Breast epithelium (tissue), 4 donors: ENCODE measurements at regions not wholly inside any gene's neighbourhood (a gene's known extent, or its start where the extent isn't known, plus 50 kb on each side); places are given as distances from the start of the nearest gene placed in this dataset.
A peak's percentile ranks its signal among the peaks of the same experiment; 100 is the strongest.

Experiments used
- DNase-seq, 2 donors: peaks; one replicate each; pipeline ENCODE4 v3.0.0-alpha.2; 2019; ENCODE audit warnings: low spot score in 2 of 2
- H3K27ac ChIP-seq, 2 donors: fragments of 200-600 bp; sonication (generic) in 1 of 2; one replicate each; pipeline ENCODE4 v1.5.1; 2016 to 2019; ENCODE audit warnings: mild to moderate bottlenecking in 1 of 2
- H3K27me3 ChIP-seq, 2 donors: fragments of 200-600 bp; sonication (generic) in 1 of 2; one replicate each; pipeline versions ENCODE4 v1.5.1 to v1.6.0; 2017 to 2019; ENCODE audit warnings: control low read depth in 1 of 2, mild to moderate bottlenecking in 1 of 2
- H3K36me3 ChIP-seq: fragments of 200-600 bp; one replicate; pipeline ENCODE4 v1.5.1; 2019
- H3K4me1 ChIP-seq, 2 donors: fragments of 200-600 bp; sonication (generic); one replicate each; pipeline ENCODE4 v1.5.1; 2016 to 2019; ENCODE audit warnings: control low read depth in 1 of 2
- H3K4me3 ChIP-seq, 3 donors: fragments of 200-600 bp; sonication (generic); 1 replicate in 2 of 3; 2 replicates in 1 of 3; pipeline ENCODE4 v1.5.1; 2016 to 2019; ENCODE audit warnings: mild to moderate bottlenecking in 3 of 3, moderate library complexity in 2 of 3
- H3K9me3 ChIP-seq, 2 donors: fragments of 200-600 bp; sonication (generic) in 1 of 2; one replicate each; pipeline ENCODE4 v1.5.1; 2016 to 2019; ENCODE audit warnings: control low read depth in 1 of 2
- CTCF ChIP-seq, 3 donors: fragments of 450-650 bp; IDR thresholded peaks; one replicate each; pipeline ENCODE4 v1.5.1; 2016 to 2017; ENCODE audit warnings: antibody characterized with exemption in 3 of 3, mild to moderate bottlenecking in 3 of 3, moderate library complexity in 3 of 3
- POLR2A ChIP-seq: fragments of 450-650 bp; IDR thresholded peaks from one replicate; pipeline ENCODE4 v1.6.1; 2016; ENCODE audit warnings: antibody characterized with exemption, mild to moderate bottlenecking, moderate library complexity
- POLR2AphosphoS5 ChIP-seq, 3 donors: sonication (generic); formaldehyde crosslinking; IDR thresholded peaks; one replicate each; pipeline ENCODE4 v1.6.1; 2017; ENCODE audit warnings: antibody characterized with exemption in 3 of 3
- intact Hi-C: fragments of 100-400 bp; cut with DNase I; formaldehyde crosslinking; loops from one replicate; pipeline ENCODE4 v1.15.1; 2023; ENCODE audit warnings: low total_unique reads

GRCh38 chr20:24166123-24166381 lies 177.5 kb upstream of the GGTLC1 start:
- Histone ChIP-seq H3K9me3 (no peaks in the 10 kb centered on the region), H3K4me3 (no peak overlapping the region), H3K36me3 (no peaks in the 10 kb centered on the region), H3K4me1 (no peaks in the 10 kb centered on the region), H3K27me3 (no peaks in the 10 kb centered on the region), H3K27ac (no peak overlapping the region)
- intact Hi-C loops = loop anchor here (10.0 kb wide), 1 partner anchor 551 kb away; no protein-coding TSS in a partner anchor
- DNase-seq = no peak
- TF ChIP-seq CTCF (IDR thresholded peaks at IDR 0.05) = no peak
- TF ChIP-seq POLR2A = no peak
- no peak for TF ChIP-seq POLR2AphosphoS5 (IDR thresholded peaks at IDR 0.05)

- no peaks in the 10 kb centered on the region for H3K4me1 ChIP-seq
- intact Hi-C loops = loop anchor here (10.0 kb wide), 1 partner anchor 551 kb away; no protein-coding TSS in a partner anchor
- TF ChIP-seq POLR2A (no peak), POLR2AphosphoS5 (IDR thresholded peaks at IDR 0.05) (no peak), CTCF (IDR thresholded peaks at IDR 0.05) (no peak)
- no peak overlapping the region for H3K4me3 ChIP-seq
- H3K27ac ChIP-seq = no peak overlapping the region
- DNase-seq = no peak
- no peaks in the 10 kb centered on the region for H3K27me3 ChIP-seq
- no peaks in the 10 kb centered on the region for H3K36me3 ChIP-seq
- no peaks in the 10 kb centered on the region for H3K9me3 ChIP-seq
Observed at GRCh38 chr20:24165301-24166122, 176.9 kb upstream of the GGTLC1 start.

- no peak for DNase-seq
- no peaks in the 10 kb centered on the region for H3K27me3 ChIP-seq
- no peak overlapping the region for H3K4me3 ChIP-seq
- H3K36me3 ChIP-seq = no peaks in the 10 kb centered on the region
- intact Hi-C loops = loop anchor here (10.0 kb wide), 1 partner anchor 550 kb away; no protein-coding TSS in a partner anchor
- no peak overlapping the region for H3K27ac ChIP-seq
- TF ChIP-seq POLR2A (no peak), POLR2AphosphoS5 (IDR thresholded peaks at IDR 0.05) (no peak), CTCF (IDR thresholded peaks at IDR 0.05) (no peak)
- no peaks in the 10 kb centered on the region for H3K9me3 ChIP-seq
- H3K4me1 ChIP-seq = no peaks in the 10 kb centered on the region
Observed at GRCh38 chr20:24164360-24164759, 175.8 kb upstream of the GGTLC1 start.

GRCh38 chr20:24163506-24163905 lies 174.9 kb upstream of the GGTLC1 start:
- Histone ChIP-seq H3K4me1 (no peaks in the 10 kb centered on the region), H3K9me3 (no peaks in the 10 kb centered on the region), H3K27ac (no peak overlapping the region), H3K4me3 (no peak overlapping the region), H3K36me3 (no peaks in the 10 kb centered on the region), H3K27me3 (no peaks in the 10 kb centered on the region)
- intact Hi-C loops = loop anchor here (10.0 kb wide), 1 partner anchor 549 kb away; no protein-coding TSS in a partner anchor
- DNase-seq = no peak
- no peak for TF ChIP-seq CTCF (IDR thresholded peaks at IDR 0.05)

- DNase-seq = no peak
- H3K4me1 ChIP-seq = no peaks in the 10 kb centered on the region
- no peak overlapping the region for H3K4me3 ChIP-seq
- no peak overlapping the region for H3K27ac ChIP-seq
- no peaks in the 10 kb centered on the region for H3K9me3 ChIP-seq
- H3K27me3 ChIP-seq = no peaks in the 10 kb centered on the region
- no peaks in the 10 kb centered on the region for H3K36me3 ChIP-seq
- TF ChIP-seq CTCF (IDR thresholded peaks at IDR 0.05) = peak in 2 of 3 donors; percentile 37 to 63
- TF ChIP-seq POLR2A = no peak
- intact Hi-C loops = loop anchor here (10.0 kb wide), 1 partner anchor 546 kb away; no protein-coding TSS in a partner anchor
Observed at GRCh38 chr20:24160563-24161281, 172.1 kb upstream of the GGTLC1 start.
